Testis (tissue), 2 donors: ENCODE measurements at regions not wholly inside any gene's neighbourhood (a gene's known extent, or its start where the extent isn't known, plus 50 kb on each side); places are given as distances from the start of the nearest gene placed in this dataset.
"Not testable (repeated sequence)": the region's sequence is repeated elsewhere in the genome, so short reads cannot be mapped to it uniquely, and the experiment has no call there.

Experiments
- DNase-seq: peaks from one replicate; pipeline ENCODE4 v3.0.0-alpha.2; 2019
- H3K27ac ChIP-seq, 2 donors: fragments of 200-600 bp; sonication (generic); one replicate each; pipeline ENCODE4 v1.5.1; 2019
- H3K27me3 ChIP-seq: fragments of 200-600 bp; sonication (generic); one replicate; pipeline ENCODE4 v1.5.1; 2019
- H3K36me3 ChIP-seq: fragments of 200-600 bp; sonication (generic); one replicate; pipeline ENCODE4 v1.5.1; 2017; ENCODE audit warnings: low read depth; ENCODE audit errors: missing control alignments
- H3K4me1 ChIP-seq: fragments of 200-600 bp; sonication (generic); one replicate; pipeline ENCODE4 v1.5.1; 2019
- H3K4me3 ChIP-seq, 2 donors: fragments of 200-600 bp; sonication (generic); one replicate each; pipeline ENCODE4 v1.5.1; 2017 to 2019
- H3K9me3 ChIP-seq: fragments of 200-600 bp; sonication (generic); one replicate; pipeline ENCODE4 v1.5.1; 2017
- CTCF ChIP-seq, 3 experiments: fragments of 450-650 bp in 2 of 3; fragments of 200-600 bp in 1 of 3; sonication (generic) in 1 of 3; IDR thresholded peaks; one replicate each; pipeline ENCODE4 v1.5.1; 2016 to 2019; ENCODE audit warnings: antibody characterized with exemption in 3 of 3, mild to moderate bottlenecking in 2 of 3, moderate library complexity in 1 of 3
- POLR2A ChIP-seq: fragments of 450-650 bp; IDR thresholded peaks from one replicate; pipeline ENCODE4 v1.6.1; 2017; ENCODE audit warnings: antibody characterized with exemption, mild to moderate bottlenecking, moderate library complexity
- WGBS, 2 donors: methylation state at CpG; one replicate each; pipeline ENCODE4 v1.1.5; 2018; 5-methylcytosine and 5-hydroxymethylcytosine counted together
- intact Hi-C: fragments of 100-400 bp; cut with DNase I; formaldehyde crosslinking; loops from one replicate; pipeline ENCODE4 v1.15.1; 2023; ENCODE audit warnings: low total_unique reads

GRCh38 chr5:96493219-96493790 lies 60.3 kb upstream of the PCSK1 start:
- H3K36me3 ChIP-seq: no peaks in the 10 kb centered on the region
- no peak overlapping the region for H3K4me3 ChIP-seq
- H3K4me1 ChIP-seq: no peaks in the 10 kb centered on the region
- intact Hi-C loops: no loop called here
- H3K27me3 ChIP-seq: no peaks in the 10 kb centered on the region
- WGBS, 2 donors: 79 to 86% methylated on average over 3 of the region's 3 CpGs
- DNase-seq: no peak
- no peaks in the 10 kb centered on the region for H3K9me3 ChIP-seq
- H3K27ac ChIP-seq: no peak overlapping the region
- TF ChIP-seq CTCF (IDR thresholded peaks at IDR 0.05) (no peak), POLR2A (no peak)

GRCh38 chr5:96495412-96495811 lies 62.4 kb upstream of the PCSK1 start:
- 78% methylated on average over 1 of the region's 1 CpG for WGBS, 2 donors
- H3K9me3 ChIP-seq, H3K4me3 ChIP-seq, H3K27me3 ChIP-seq, intact Hi-C loops, H3K36me3 ChIP-seq, H3K4me1 ChIP-seq, H3K27ac ChIP-seq, DNase-seq: not testable (repeated sequence)

GRCh38 chr5:96497027-96497426 lies 64.0 kb upstream of the PCSK1 start:
- H3K27me3 ChIP-seq, intact Hi-C loops, H3K27ac ChIP-seq, H3K36me3 ChIP-seq, H3K9me3 ChIP-seq, H3K4me1 ChIP-seq, H3K4me3 ChIP-seq, DNase-seq: not testable (repeated sequence)
- WGBS, 2 donors: 94 to 95% methylated on average over 1 of the region's 1 CpG

GRCh38 chr5:96499753-96500345 lies 66.8 kb upstream of the PCSK1 start:
- intact Hi-C loops: no loop called here
- H3K36me3 ChIP-seq: no peaks in the 10 kb centered on the region
- H3K9me3 ChIP-seq: no peaks in the 10 kb centered on the region
- WGBS, 2 donors: 83 to 84% methylated on average over 8 of the region's 8 CpGs
- no peaks in the 10 kb centered on the region for H3K27me3 ChIP-seq
- H3K27ac ChIP-seq: no peak overlapping the region
- no peak for DNase-seq
- H3K4me1 ChIP-seq: no peaks in the 10 kb centered on the region
- no peak for TF ChIP-seq CTCF (IDR thresholded peaks at IDR 0.05)
- TF ChIP-seq POLR2A: no peak
- H3K4me3 ChIP-seq: no peak overlapping the region

- Histone ChIP-seq H3K27ac (no peak overlapping the region), H3K9me3 (no peaks in the 10 kb centered on the region), H3K4me3 (no peak overlapping the region), H3K36me3 (no peaks in the 10 kb centered on the region), H3K27me3 (no peaks in the 10 kb centered on the region), H3K4me1 (no peaks in the 10 kb centered on the region)
- intact Hi-C loops: no loop called here
- 68 to 73% methylated on average over 1 of the region's 1 CpG for WGBS, 2 donors
- no peak for TF ChIP-seq POLR2A
- TF ChIP-seq CTCF (IDR thresholded peaks at IDR 0.05): no peak
- DNase-seq: no peak
Observed at GRCh38 chr5:96501991-96502646, 69.1 kb upstream of the PCSK1 start.
